ENCODE measurements at regions not wholly inside any gene's neighbourhood (a gene's known extent, or its start where the extent isn't known, plus 50 kb on each side); places are given as distances from the start of the nearest gene placed in this dataset.

- TF ChIP-seq, protein P1, sequence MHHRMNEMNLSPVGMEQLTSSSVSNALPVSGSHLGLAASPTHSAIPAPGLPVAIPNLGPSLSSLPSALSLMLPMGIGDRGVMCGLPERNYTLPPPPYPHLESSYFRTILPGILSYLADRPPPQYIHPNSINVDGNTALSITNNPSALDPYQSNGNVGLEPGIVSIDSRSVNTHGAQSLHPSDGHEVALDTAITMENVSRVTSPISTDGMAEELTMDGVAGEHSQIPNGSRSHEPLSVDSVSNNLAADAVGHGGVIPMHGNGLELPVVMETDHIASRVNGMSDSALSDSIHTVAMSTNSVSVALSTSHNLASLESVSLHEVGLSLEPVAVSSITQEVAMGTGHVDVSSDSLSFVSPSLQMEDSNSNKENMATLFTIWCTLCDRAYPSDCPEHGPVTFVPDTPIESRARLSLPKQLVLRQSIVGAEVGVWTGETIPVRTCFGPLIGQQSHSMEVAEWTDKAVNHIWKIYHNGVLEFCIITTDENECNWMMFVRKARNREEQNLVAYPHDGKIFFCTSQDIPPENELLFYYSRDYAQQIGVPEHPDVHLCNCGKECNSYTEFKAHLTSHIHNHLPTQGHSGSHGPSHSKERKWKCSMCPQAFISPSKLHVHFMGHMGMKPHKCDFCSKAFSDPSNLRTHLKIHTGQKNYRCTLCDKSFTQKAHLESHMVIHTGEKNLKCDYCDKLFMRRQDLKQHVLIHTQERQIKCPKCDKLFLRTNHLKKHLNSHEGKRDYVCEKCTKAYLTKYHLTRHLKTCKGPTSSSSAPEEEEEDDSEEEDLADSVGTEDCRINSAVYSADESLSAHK (tag by site-specific recombination; IDR thresholded peaks at IDR 0.05), result no peak
- no peak for TF ChIP-seq ZNF155 (tag by site-specific recombination; IDR thresholded peaks at IDR 0.05)
- TF ChIP-seq ZBTB48 (tag by site-specific recombination; IDR thresholded peaks at IDR 0.05), result no peak
- no peak for TF ChIP-seq SP3 (tag by site-specific recombination; IDR thresholded peaks at IDR 0.05)
- TF ChIP-seq ZNF10 (tag by site-specific recombination; IDR thresholded peaks at IDR 0.05), result no peak
- TF ChIP-seq ZNF112 (tag by site-specific recombination; IDR thresholded peaks at IDR 0.05), result no peak
Measured at GRCh38 chr2:239526666-239527415, 126.0 kb upstream of the HDAC4 start (continued).

- TF ChIP-seq ZNF133 (tag by site-specific recombination; IDR thresholded peaks at IDR 0.05) (no peak), ZNF2 (tag by site-specific recombination; IDR thresholded peaks at IDR 0.05) (no peak), ZNF132 (tag by site-specific recombination; IDR thresholded peaks at IDR 0.05; ENCODE audit: borderline replicate concordance) (no peak), ZNF521 (tag by site-specific recombination; IDR thresholded peaks at IDR 0.05) (no peak), OVOL3 (tag by site-specific recombination; IDR thresholded peaks at IDR 0.05) (no peak), ZNF707 (tag by site-specific recombination; IDR thresholded peaks at IDR 0.05) (no peak), ZNF274 (IDR thresholded peaks at IDR 0.05; ENCODE audit: low read length) (no peak), ZNF274 (tag by site-specific recombination; IDR thresholded peaks at IDR 0.05; ENCODE audit: borderline replicate concordance) (no peak), GFI1B (tag by site-specific recombination; IDR thresholded peaks at IDR 0.05) (no peak), ZNF837 (tag by site-specific recombination; IDR thresholded peaks at IDR 0.05) (no peak), ZNF24 (tag by site-specific recombination; IDR thresholded peaks at IDR 0.05) (no peak), KLF10 (tag by site-specific recombination; IDR thresholded peaks at IDR 0.05) (no peak), ZNF155 (tag by site-specific recombination; IDR thresholded peaks at IDR 0.05) (no peak), ZSCAN16 (tag by site-specific recombination; IDR thresholded peaks at IDR 0.05) (no peak)
- ChIA-PET CTCF (no interaction called here), POLR2A (no interaction called here)
- no peaks in the 10 kb centered on the region for H3K9me3 ChIP-seq (ENCODE audit: control insufficient read depth, insufficient read depth, low read depth, low read length)
- no peak overlapping the region for H3K4me3 ChIP-seq (ENCODE audit: low read depth, low read length)
- no peak overlapping the region for H3K27ac ChIP-seq (ENCODE audit: extremely low read depth, low read depth, low read length)
- peaks cover 4% of the 10 kb centered on the region; the same call in 1 of the 2 replicates for H3K4me1 ChIP-seq (ENCODE audit: control insufficient read depth, insufficient read depth, low read length)
- no peaks in the 10 kb centered on the region for H3K36me3 ChIP-seq (ENCODE audit: control insufficient read depth in 2 of 2, insufficient read depth in 1 of 2, low read length in 2 of 2)
Measured at GRCh38 chr2:239526038-239526437, 125.2 kb upstream of the HDAC4 start.

DNA sequence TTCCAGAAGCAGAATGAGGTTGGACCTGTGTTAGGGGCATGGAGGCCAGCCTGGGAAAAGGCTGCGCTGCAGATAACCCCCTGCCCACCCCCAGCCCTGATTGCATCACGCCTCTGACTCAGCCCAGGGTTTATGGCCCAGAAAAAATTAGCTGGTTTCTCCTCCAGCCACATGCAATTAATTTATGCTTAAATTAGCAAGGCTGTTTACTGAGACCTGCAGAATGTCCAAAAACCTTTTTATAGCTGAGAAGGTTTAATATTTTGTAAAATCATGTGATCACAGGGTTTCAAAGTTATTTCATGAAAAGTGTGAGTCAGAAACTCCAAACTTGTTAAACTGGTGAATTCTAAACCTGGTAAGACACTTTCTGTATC lies 123.1 kb upstream of the HDAC4 start:
- H3K4me1 ChIP-seq (ENCODE audit: control insufficient read depth, insufficient read depth, low read length), result peaks cover 7% of the 10 kb centered on the region; the same call in 1 of the 2 replicates
- H3K4me3 ChIP-seq (ENCODE audit: low read depth, low read length), result no peak overlapping the region
- ChIA-PET POLR2A (no interaction called here), CTCF (interaction anchor here (0.7 kb wide), 1 partner anchor 48 kb away, joined by 3 read pairs; no protein-coding TSS in a partner anchor)
- no peaks in the 10 kb centered on the region for H3K9me3 ChIP-seq (ENCODE audit: control insufficient read depth, insufficient read depth, low read depth, low read length)
- H3K27ac ChIP-seq (ENCODE audit: extremely low read depth, low read depth, low read length), result no peak overlapping the region; the same call in 1 of the 2 replicates
- no peaks in the 10 kb centered on the region for H3K36me3 ChIP-seq (ENCODE audit: control insufficient read depth in 2 of 2, insufficient read depth in 1 of 2, low read length in 2 of 2)
- TF ChIP-seq ZNF324 (tag by site-specific recombination; IDR thresholded peaks at IDR 0.05), result no peak
- TF ChIP-seq ZNF155 (tag by site-specific recombination; IDR thresholded peaks at IDR 0.05), result no peak
- TF ChIP-seq YY2 (tag by site-specific recombination; IDR thresholded peaks at IDR 0.05), result no peak
- TF ChIP-seq FEZF1 (tag by site-specific recombination; IDR thresholded peaks at IDR 0.05), result peak; percentile 42; the same call in 1 of the 2 replicates
- TF ChIP-seq ZNF426 (tag by site-specific recombination; IDR thresholded peaks at IDR 0.05), result no peak
- peak; percentile 24; the same call in 1 of the 2 replicates for TF ChIP-seq TRIM28 (IDR thresholded peaks at IDR 0.05; ENCODE audit: borderline replicate concordance, low read length)
- TF ChIP-seq ZNF561 (tag by site-specific recombination; IDR thresholded peaks at IDR 0.05; ENCODE audit: borderline replicate concordance), result no peak
- TF ChIP-seq ZBTB20 (tag by site-specific recombination; IDR thresholded peaks at IDR 0.05), result no peak
- TF ChIP-seq ZNF341 (tag by site-specific recombination; IDR thresholded peaks at IDR 0.05; ENCODE audit: low read depth), result no peak
- no peak for TF ChIP-seq ZNF558 (tag by site-specific recombination; IDR thresholded peaks at IDR 0.05)
- 0 out of 2 replicates have a peak, but pooled peaks have one; percentile 17 for TF ChIP-seq ZFHX2 (tag by site-specific recombination; conservative IDR thresholded peaks at IDR 0.05)
- TF ChIP-seq ZNF596 (tag by site-specific recombination; IDR thresholded peaks at IDR 0.05), result no peak
- no peak for TF ChIP-seq ZNF830 (tag by site-specific recombination; IDR thresholded peaks at IDR 0.05; ENCODE audit: low read depth)
- no peak for TF ChIP-seq BCL6B (tag by site-specific recombination; IDR thresholded peaks at IDR 0.05)
- TF ChIP-seq ZNF335 (tag by site-specific recombination; conservative IDR thresholded peaks at IDR 0.05), result no peak
- no peak for TF ChIP-seq SALL2 (tag by site-specific recombination; IDR thresholded peaks at IDR 0.05; ENCODE audit: borderline replicate concordance)

All from HEK293 (cell line).